GM12801 (cell line): ENCODE measurements at regions not wholly inside any gene's neighbourhood (a gene's known extent, or its start where the extent isn't known, plus 50 kb on each side); places are given as distances from the start of the nearest gene placed in this dataset.

Experiments
- TF ChIP-seq, protein P1 (sequence below): IDR thresholded peaks from one replicate; pipeline ENCODE4 v1.5.1; 2011; ENCODE audit warnings: control low read depth; ENCODE audit not compliant: insufficient read length; ENCODE audit errors: extremely low read depth

DNA sequence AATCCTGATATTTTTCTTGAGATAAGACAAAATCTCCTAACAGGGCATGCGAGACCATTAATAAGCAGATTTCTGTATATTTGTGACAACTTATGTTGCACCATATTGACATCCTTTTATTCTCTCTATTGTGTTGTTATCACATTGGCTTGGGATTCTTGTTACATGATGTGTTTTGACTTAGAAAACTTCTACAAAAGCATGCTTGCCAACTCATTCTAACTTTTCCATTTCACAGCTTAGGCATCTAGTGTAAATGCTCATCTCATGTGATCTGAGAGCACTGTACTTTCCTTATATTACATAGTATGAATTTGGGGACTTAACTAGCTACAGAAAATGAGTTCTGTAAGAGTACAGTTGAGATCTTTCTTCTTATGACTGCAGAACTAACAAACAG, 1040.7 kb upstream of the ADGRB3 start:
- TF ChIP-seq, protein P1, sequence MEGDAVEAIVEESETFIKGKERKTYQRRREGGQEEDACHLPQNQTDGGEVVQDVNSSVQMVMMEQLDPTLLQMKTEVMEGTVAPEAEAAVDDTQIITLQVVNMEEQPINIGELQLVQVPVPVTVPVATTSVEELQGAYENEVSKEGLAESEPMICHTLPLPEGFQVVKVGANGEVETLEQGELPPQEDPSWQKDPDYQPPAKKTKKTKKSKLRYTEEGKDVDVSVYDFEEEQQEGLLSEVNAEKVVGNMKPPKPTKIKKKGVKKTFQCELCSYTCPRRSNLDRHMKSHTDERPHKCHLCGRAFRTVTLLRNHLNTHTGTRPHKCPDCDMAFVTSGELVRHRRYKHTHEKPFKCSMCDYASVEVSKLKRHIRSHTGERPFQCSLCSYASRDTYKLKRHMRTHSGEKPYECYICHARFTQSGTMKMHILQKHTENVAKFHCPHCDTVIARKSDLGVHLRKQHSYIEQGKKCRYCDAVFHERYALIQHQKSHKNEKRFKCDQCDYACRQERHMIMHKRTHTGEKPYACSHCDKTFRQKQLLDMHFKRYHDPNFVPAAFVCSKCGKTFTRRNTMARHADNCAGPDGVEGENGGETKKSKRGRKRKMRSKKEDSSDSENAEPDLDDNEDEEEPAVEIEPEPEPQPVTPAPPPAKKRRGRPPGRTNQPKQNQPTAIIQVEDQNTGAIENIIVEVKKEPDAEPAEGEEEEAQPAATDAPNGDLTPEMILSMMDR: no peak

- TF ChIP-seq, protein P1: no peak
These were observed 1041.8 kb upstream of the ADGRB3 start for GRCh38 chr6:67593247-67593646.

GRCh38 chr6:67591910-67592309, 1043.2 kb upstream of the ADGRB3 start:
- TF ChIP-seq, protein P1: no peak

- TF ChIP-seq, protein P1: no peak
These were observed 1067.2 kb upstream of the ADGRB3 start for GRCh38 chr6:67567842-67568241.

DNA sequence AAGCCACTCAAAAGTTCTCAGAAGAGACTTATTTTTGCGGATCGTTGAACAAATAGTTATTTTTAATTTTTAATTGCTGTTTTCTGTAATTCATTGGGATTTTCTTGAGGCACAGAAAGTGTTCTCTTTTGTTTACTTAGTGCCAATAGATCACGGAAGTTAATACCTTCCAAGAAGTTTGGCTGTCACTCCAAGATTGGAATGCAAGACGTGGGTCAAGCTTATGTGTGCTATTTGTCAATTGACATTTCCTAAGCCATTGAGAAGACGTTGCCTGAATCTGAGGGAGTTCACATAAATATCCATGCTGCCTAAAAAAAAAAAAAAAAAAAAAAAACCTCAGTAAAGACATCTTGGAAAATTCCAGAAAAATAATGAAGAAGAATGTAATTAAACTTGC, 1071.4 kb upstream of the ADGRB3 start:
- TF ChIP-seq, protein P1: no peak

DNA sequence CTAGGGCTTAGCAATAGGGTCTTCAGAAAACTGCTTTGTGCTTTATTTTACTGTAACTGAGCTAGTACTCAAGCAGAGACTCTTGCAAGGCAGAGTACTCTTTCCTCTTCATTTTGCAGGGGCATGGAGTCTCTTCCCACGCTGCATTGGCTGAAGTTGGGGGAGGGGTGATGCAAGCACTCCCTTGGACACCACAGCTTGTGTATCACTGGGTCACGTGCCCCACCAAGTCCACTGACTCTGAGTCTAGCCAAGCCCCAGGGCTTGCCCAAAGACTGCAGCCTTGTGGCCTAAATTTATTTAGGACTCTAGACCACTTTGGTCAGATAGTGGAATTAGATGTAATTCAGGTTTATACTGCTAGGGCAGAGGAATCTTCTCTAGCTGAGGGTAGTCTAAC, 1075.0 kb upstream of the ADGRB3 start:
- TF ChIP-seq, protein P1: no peak

DNA sequence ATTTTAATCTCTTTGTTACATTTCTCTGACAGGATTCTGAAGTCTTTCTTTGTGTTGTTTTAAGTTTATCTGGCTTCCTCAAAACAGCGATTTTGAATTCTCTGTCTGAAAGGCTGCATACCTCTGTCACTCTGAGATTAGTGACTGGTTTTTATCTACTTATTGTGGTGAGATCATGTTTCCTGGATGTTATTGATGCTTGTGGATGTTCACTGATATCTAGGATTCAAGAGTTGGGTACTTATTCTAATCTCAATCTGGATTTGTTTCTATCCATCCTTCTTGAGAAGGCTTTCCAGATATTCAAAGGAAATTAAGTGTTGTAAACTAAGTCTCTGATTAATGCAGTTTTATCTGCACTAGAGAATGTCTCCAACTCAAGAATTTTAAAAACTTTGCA, 1076.1 kb upstream of the ADGRB3 start:
- TF ChIP-seq, protein P1: no peak
